ENCODE measurements at regions not wholly inside any gene's neighbourhood (a gene's known extent, or its start where the extent isn't known, plus 50 kb on each side); places are given as distances from the start of the nearest gene placed in this dataset.
"Not testable (repeated sequence)": the region's sequence is repeated elsewhere in the genome, so short reads cannot be mapped to it uniquely, and the experiment has no call there.

DNA sequence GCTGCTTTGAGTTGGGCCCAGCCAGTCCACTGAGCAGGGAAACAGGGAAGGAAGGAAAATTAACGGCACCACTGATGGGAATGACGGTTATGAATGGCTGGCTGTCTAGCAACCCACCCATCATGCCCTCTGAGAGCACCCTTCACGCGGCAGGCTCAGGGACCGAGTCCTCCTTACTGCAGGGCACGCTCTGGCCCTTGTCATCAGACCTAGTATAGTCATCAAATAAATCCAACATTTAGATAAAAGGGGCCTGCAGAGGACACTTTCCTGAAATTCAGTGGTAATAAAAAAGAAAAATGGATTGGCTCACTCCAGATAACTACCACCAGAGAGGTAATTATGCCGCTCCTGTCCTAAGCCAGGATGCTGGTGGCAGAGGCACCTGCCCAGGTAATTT lies 509.4 kb downstream of the MATN1 start:
- FAIRE-seq, result no peak

GRCh38 chr1:30207962-30208361 lies 515.4 kb downstream of the MATN1 start:
- not testable (repeated sequence) for H3K4me3 Mint-ChIP-seq (ENCODE audit: unreplicated experiment); H3K79me2 ChIP-seq (ENCODE audit: insufficient read depth, low read length); H3K4me1 ChIP-seq (ENCODE audit: insufficient read depth, low read length); H3K4me2 ChIP-seq (ENCODE audit: low read length); H3K27ac Mint-ChIP-seq (ENCODE audit: unreplicated experiment); H3K36me3 Mint-ChIP-seq (ENCODE audit: low read depth, unreplicated experiment); H3K4me1 Mint-ChIP-seq (ENCODE audit: low read depth, unreplicated experiment); H4K20me1 ChIP-seq (ENCODE audit: insufficient read depth, low read length); H3K27ac ChIP-seq (ENCODE audit: low read depth, low read length); H3K9ac ChIP-seq (ENCODE audit: low read length); DNase-seq (ENCODE audit: low read depth); H2AFZ ChIP-seq (ENCODE audit: low read depth, low read length); H3K4me3 ChIP-seq (ENCODE audit: insufficient read depth, low read depth, low read length); H3K9me3 ChIP-seq (ENCODE audit: insufficient read depth, low read depth, low read length); FAIRE-seq; H3K27me3 Mint-ChIP-seq (ENCODE audit: low read depth, unreplicated experiment); H3K27me3 ChIP-seq (ENCODE audit: insufficient read depth, low read length); H3K9me3 Mint-ChIP-seq (ENCODE audit: unreplicated experiment); H3K36me3 ChIP-seq (ENCODE audit: insufficient read depth, low read length)

More for the DNA sequence above, 509.4 kb downstream of the MATN1 start:
- H3K9ac ChIP-seq (ENCODE audit: low read length), result no peak overlapping the region
- H3K27me3 ChIP-seq (ENCODE audit: insufficient read depth, low read length), result no peaks in the 10 kb centered on the region
- no peak overlapping the region for H3K4me3 Mint-ChIP-seq (ENCODE audit: unreplicated experiment)
- no peak overlapping the region for H3K27ac ChIP-seq (ENCODE audit: low read depth, low read length)
- H3K9me3 Mint-ChIP-seq (ENCODE audit: unreplicated experiment), result no peaks in the 10 kb centered on the region
- H3K27ac Mint-ChIP-seq (ENCODE audit: unreplicated experiment), result no peak overlapping the region
- no peak overlapping the region for H3K4me3 ChIP-seq (ENCODE audit: insufficient read depth, low read depth, low read length)
- H3K4me2 ChIP-seq (ENCODE audit: low read length), result no peak overlapping the region
- H3K4me1 Mint-ChIP-seq (ENCODE audit: low read depth, unreplicated experiment), result peaks cover 5% of the 10 kb centered on the region
- no peaks in the 10 kb centered on the region for H3K36me3 ChIP-seq (ENCODE audit: insufficient read depth, low read length)
- no peak overlapping the region for H2AFZ ChIP-seq (ENCODE audit: low read depth, low read length)
- TF ChIP-seq EZH2 (IDR thresholded peaks at IDR 0.05; ENCODE audit: insufficient read depth, low read length), result no peak
- TF ChIP-seq, protein P1, sequence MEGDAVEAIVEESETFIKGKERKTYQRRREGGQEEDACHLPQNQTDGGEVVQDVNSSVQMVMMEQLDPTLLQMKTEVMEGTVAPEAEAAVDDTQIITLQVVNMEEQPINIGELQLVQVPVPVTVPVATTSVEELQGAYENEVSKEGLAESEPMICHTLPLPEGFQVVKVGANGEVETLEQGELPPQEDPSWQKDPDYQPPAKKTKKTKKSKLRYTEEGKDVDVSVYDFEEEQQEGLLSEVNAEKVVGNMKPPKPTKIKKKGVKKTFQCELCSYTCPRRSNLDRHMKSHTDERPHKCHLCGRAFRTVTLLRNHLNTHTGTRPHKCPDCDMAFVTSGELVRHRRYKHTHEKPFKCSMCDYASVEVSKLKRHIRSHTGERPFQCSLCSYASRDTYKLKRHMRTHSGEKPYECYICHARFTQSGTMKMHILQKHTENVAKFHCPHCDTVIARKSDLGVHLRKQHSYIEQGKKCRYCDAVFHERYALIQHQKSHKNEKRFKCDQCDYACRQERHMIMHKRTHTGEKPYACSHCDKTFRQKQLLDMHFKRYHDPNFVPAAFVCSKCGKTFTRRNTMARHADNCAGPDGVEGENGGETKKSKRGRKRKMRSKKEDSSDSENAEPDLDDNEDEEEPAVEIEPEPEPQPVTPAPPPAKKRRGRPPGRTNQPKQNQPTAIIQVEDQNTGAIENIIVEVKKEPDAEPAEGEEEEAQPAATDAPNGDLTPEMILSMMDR (IDR thresholded peaks at IDR 0.05; ENCODE audit: insufficient read depth, low read depth, low read length), result no peak
- peaks cover 6% of the 10 kb centered on the region for H3K9me3 ChIP-seq (ENCODE audit: insufficient read depth, low read depth, low read length)
- H3K79me2 ChIP-seq (ENCODE audit: insufficient read depth, low read length), result no peaks in the 10 kb centered on the region
- H3K4me1 ChIP-seq (ENCODE audit: insufficient read depth, low read length), result no peaks in the 10 kb centered on the region
- DNase-seq (ENCODE audit: low read depth), result no peak
- no peaks in the 10 kb centered on the region for H4K20me1 ChIP-seq (ENCODE audit: insufficient read depth, low read length)
- no peaks in the 10 kb centered on the region for H3K36me3 Mint-ChIP-seq (ENCODE audit: low read depth, unreplicated experiment)
- peaks cover 7% of the 10 kb centered on the region for H3K27me3 Mint-ChIP-seq (ENCODE audit: low read depth, unreplicated experiment)

DNA sequence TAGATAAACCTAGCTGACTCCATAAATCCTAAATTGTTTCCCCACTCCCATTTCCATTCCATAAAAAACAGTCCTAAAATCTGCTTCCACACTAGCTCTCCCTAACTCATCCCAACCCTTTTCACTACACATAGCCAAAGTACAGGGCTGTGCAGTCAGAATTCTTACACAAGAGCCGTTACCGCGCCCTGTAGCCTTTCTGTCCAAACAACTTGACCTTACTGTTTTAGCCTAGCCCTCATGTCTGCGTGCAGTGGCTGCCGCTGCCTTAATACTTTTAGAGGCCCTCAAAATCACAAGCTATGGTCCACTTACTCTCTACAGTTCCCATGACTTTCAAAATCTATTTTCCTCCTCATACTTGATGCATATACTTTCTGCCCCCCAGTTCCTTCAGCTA lies 516.8 kb downstream of the MATN1 start:
- not testable (repeated sequence) for H2AFZ ChIP-seq (ENCODE audit: low read depth, low read length); H3K4me1 Mint-ChIP-seq (ENCODE audit: low read depth, unreplicated experiment); H3K27ac Mint-ChIP-seq (ENCODE audit: unreplicated experiment); H3K36me3 ChIP-seq (ENCODE audit: insufficient read depth, low read length); H3K27ac ChIP-seq (ENCODE audit: low read depth, low read length); H3K4me2 ChIP-seq (ENCODE audit: low read length); H3K4me3 ChIP-seq (ENCODE audit: insufficient read depth, low read depth, low read length); H3K79me2 ChIP-seq (ENCODE audit: insufficient read depth, low read length); DNase-seq (ENCODE audit: low read depth); H3K27me3 Mint-ChIP-seq (ENCODE audit: low read depth, unreplicated experiment); H3K4me3 Mint-ChIP-seq (ENCODE audit: unreplicated experiment); H4K20me1 ChIP-seq (ENCODE audit: insufficient read depth, low read length); H3K9me3 Mint-ChIP-seq (ENCODE audit: unreplicated experiment); H3K27me3 ChIP-seq (ENCODE audit: insufficient read depth, low read length); H3K9me3 ChIP-seq (ENCODE audit: insufficient read depth, low read depth, low read length); H3K36me3 Mint-ChIP-seq (ENCODE audit: low read depth, unreplicated experiment); FAIRE-seq; H3K4me1 ChIP-seq (ENCODE audit: insufficient read depth, low read length); H3K9ac ChIP-seq (ENCODE audit: low read length)

GRCh38 chr1:30204916-30205315 lies 518.5 kb downstream of the MATN1 start:
- H3K4me1 ChIP-seq (ENCODE audit: insufficient read depth, low read length); H3K27ac Mint-ChIP-seq (ENCODE audit: unreplicated experiment); H3K79me2 ChIP-seq (ENCODE audit: insufficient read depth, low read length); H3K4me3 Mint-ChIP-seq (ENCODE audit: unreplicated experiment); H3K36me3 Mint-ChIP-seq (ENCODE audit: low read depth, unreplicated experiment); H3K4me1 Mint-ChIP-seq (ENCODE audit: low read depth, unreplicated experiment); H3K27me3 Mint-ChIP-seq (ENCODE audit: low read depth, unreplicated experiment); FAIRE-seq; H3K4me3 ChIP-seq (ENCODE audit: insufficient read depth, low read depth, low read length); H3K27me3 ChIP-seq (ENCODE audit: insufficient read depth, low read length); DNase-seq (ENCODE audit: low read depth); H3K9me3 ChIP-seq (ENCODE audit: insufficient read depth, low read depth, low read length); H3K4me2 ChIP-seq (ENCODE audit: low read length); H4K20me1 ChIP-seq (ENCODE audit: insufficient read depth, low read length); H3K9ac ChIP-seq (ENCODE audit: low read length); H2AFZ ChIP-seq (ENCODE audit: low read depth, low read length); H3K36me3 ChIP-seq (ENCODE audit: insufficient read depth, low read length); H3K9me3 Mint-ChIP-seq (ENCODE audit: unreplicated experiment); H3K27ac ChIP-seq (ENCODE audit: low read depth, low read length): not testable (repeated sequence)
